HG02884 (cell line): ENCODE measurements at regions not wholly inside any gene's neighbourhood (a gene's known extent, or its start where the extent isn't known, plus 50 kb on each side); places are given as distances from the start of the nearest gene placed in this dataset.

ENCODE experiments used
- ATAC-seq: cut with Tn5 transposase; IDR thresholded peaks from one replicate; pipeline ENCODE4 v1.9.1; 2021; ENCODE audit warnings: mild to moderate bottlenecking, moderate library complexity; ENCODE audit not compliant: unreplicated experiment

GRCh38 chr6:167731731-167732422 is 94.8 kb upstream of the AFDN start:
- no peak for ATAC-seq

GRCh38 chr6:167733740-167734661 is 92.7 kb upstream of the AFDN start:
- ATAC-seq, result no peak

- ATAC-seq, result no peak
These were observed 92.0 kb upstream of the AFDN start for GRCh38 chr6:167734662-167735083.

- ATAC-seq, result no peak
These were observed 91.4 kb upstream of the AFDN start for GRCh38 chr6:167735084-167735950.

- ATAC-seq, result no peak
These were observed 90.8 kb upstream of the AFDN start for GRCh38 chr6:167735951-167736288.

GRCh38 chr6:167736486-167737204 is 90.1 kb upstream of the AFDN start:
- no peak for ATAC-seq

- no peak for ATAC-seq
These were observed 89.4 kb upstream of the AFDN start for GRCh38 chr6:167737205-167737830.

GRCh38 chr6:167738386-167738785 is 88.3 kb upstream of the AFDN start:
- no peak for ATAC-seq

- no peak for ATAC-seq
These were observed 86.8 kb upstream of the AFDN start for GRCh38 chr6:167739721-167740475.

GRCh38 chr6:167742719-167743303 is 83.9 kb upstream of the AFDN start:
- no peak for ATAC-seq

- ATAC-seq, result no peak
These were observed 81.7 kb upstream of the AFDN start for GRCh38 chr6:167744681-167745669.

- ATAC-seq, result no peak
These were observed 80.9 kb upstream of the AFDN start for GRCh38 chr6:167745670-167746389.

- ATAC-seq, result no peak
These were observed 80.3 kb upstream of the AFDN start for GRCh38 chr6:167746390-167746907.

GRCh38 chr6:167746975-167747374 is 79.7 kb upstream of the AFDN start:
- ATAC-seq, result no peak

GRCh38 chr6:167747645-167748044 is 79.1 kb upstream of the AFDN start:
- ATAC-seq, result no peak

GRCh38 chr6:167748046-167748445 is 78.7 kb upstream of the AFDN start:
- no peak for ATAC-seq
